T-cell (primary cell): ENCODE measurements at regions not wholly inside any gene's neighbourhood (a gene's known extent, or its start where the extent isn't known, plus 50 kb on each side); places are given as distances from the start of the nearest gene placed in this dataset.

Experiments used
- ATAC-seq, 4 experiments: fragments of 200-7000 bp in 3 of 4; fragments of 150-1000 bp in 1 of 4; cut with Tn5 transposase; replicated peaks in 1 of 4; 1 replicate in 3 of 4; 2 replicates in 1 of 4; pipeline ENCODE4 v1.10.0; 2021; ENCODE audit warnings: moderate library complexity in 3 of 4, mild to moderate bottlenecking in 2 of 4, moderate number of reproducible peaks in 1 of 4
- CTCF ChIA-PET, 2 donors: fragments of 300-600 bp; sonication (Branson Sonifier 250); formaldehyde crosslinking; loops; one replicate each; lab custom pipeline; 2022; ENCODE audit warnings: antibody characterized with exemption in 2 of 2; lab: Charles Lee
- POLR2A ChIA-PET, 2 donors: fragments of 300-600 bp; sonication (Branson Sonifier 250); formaldehyde crosslinking; loops; one replicate each; lab custom pipeline; 2022; ENCODE audit warnings: antibody characterized with exemption in 2 of 2; lab: Charles Lee
- DNase-seq, 35 experiments: peaks; one replicate each; pipeline versions ENCODE4 v3.0.0 to v3.0.0-alpha.2; 2013 to 2023
- H3K27ac ChIP-seq: one replicate; pipeline ENCODE4 v1.5.1; 2013; ENCODE audit warnings: low read length
- H3K27me3 ChIP-seq, 2 experiments: replicated peaks in 1 of 2; 1 replicate in 1 of 2; 2 replicates in 1 of 2; pipeline versions ENCODE4 v1.6.1 to v1.7.0; 2013; ENCODE audit warnings: low read length in 1 of 2, mixed read lengths in 1 of 2; ENCODE audit not compliant: control insufficient read depth in 2 of 2, insufficient read depth in 2 of 2; ENCODE audit errors: extremely low read depth in 1 of 2
- H3K36me3 ChIP-seq, 2 donors: 1 replicate in 1 of 2; 2 replicates in 1 of 2; pipeline versions ENCODE4 v1.6.1 to v1.7.0; 2013; ENCODE audit warnings: low read length in 1 of 2; ENCODE audit not compliant: control insufficient read depth in 2 of 2, insufficient read depth in 1 of 2; ENCODE audit errors: extremely low read depth in 1 of 2
- H3K4me1 ChIP-seq, 2 experiments: 1 replicate in 1 of 2; 2 replicates in 1 of 2; pipeline versions ENCODE4 v1.6.1 to v1.7.0; 2013; ENCODE audit warnings: low read length in 2 of 2, mixed read lengths in 1 of 2; ENCODE audit not compliant: insufficient read depth in 2 of 2, control insufficient read depth in 1 of 2; ENCODE audit errors: extremely low read depth in 1 of 2
- H3K4me3 ChIP-seq, 2 donors: 1 replicate in 1 of 2; 2 replicates in 1 of 2; pipeline versions ENCODE4 v1.5.1 to v1.7.0; 2013; ENCODE audit warnings: mild to moderate bottlenecking in 2 of 2, low read length in 1 of 2, moderate library complexity in 1 of 2; ENCODE audit not compliant: control insufficient read depth in 1 of 2; ENCODE audit errors: extremely low read depth in 1 of 2
- H3K9me3 ChIP-seq: 2 replicates; pipeline ENCODE4 v1.7.0; 2013
- H3K27ac Mint-ChIP-seq, 2 donors: one replicate each; pipeline ENCODE4 v1.8.0; 2020 to 2021; ENCODE audit warnings: mild to moderate bottlenecking in 2 of 2, mixed read lengths in 2 of 2
- H3K27me3 Mint-ChIP-seq, 2 donors: one replicate each; pipeline ENCODE4 v1.8.0; 2021 to 2022; ENCODE audit warnings: mixed read lengths in 2 of 2
- H3K36me3 Mint-ChIP-seq: one replicate; pipeline ENCODE4 v1.8.0; 2021; ENCODE audit warnings: mixed read lengths
- H3K4me1 Mint-ChIP-seq, 3 donors: one replicate each; pipeline ENCODE4 v1.8.0; 2020 to 2022; ENCODE audit warnings: mixed read lengths in 3 of 3, mild to moderate bottlenecking in 1 of 3
- H3K4me3 Mint-ChIP-seq, 3 donors: one replicate each; pipeline ENCODE4 v1.8.0; 2020 to 2022; ENCODE audit warnings: mild to moderate bottlenecking in 3 of 3, mixed read lengths in 3 of 3, moderate library complexity in 3 of 3
- H3K9me3 Mint-ChIP-seq, 3 donors: one replicate each; pipeline ENCODE4 v1.8.0; 2020 to 2022; ENCODE audit warnings: mixed read lengths in 3 of 3
- WGBS: methylation state at CpG from one replicate; pipeline ENCODE4 v1.1.5; 2013; ENCODE audit warnings: missing lambda C conversion rate; ENCODE audit not compliant: insufficient coverage; 5-methylcytosine and 5-hydroxymethylcytosine counted together

- Histone ChIP-seq H3K27ac (no peak overlapping the region), H3K9me3 (peaks cover 3% of the 10 kb centered on the region), H3K4me3 (no peak overlapping the region), H3K4me1 (peaks cover 0 to 10% of the 10 kb centered on the region in 2 experiments), H3K27me3 (no peaks in the 10 kb centered on the region), H3K36me3 (peaks cover 4 to 7% of the 10 kb centered on the region in 2 donors)
- no peak overlapping the region for H3K4me3 Mint-ChIP-seq
- peaks cover 38% of the 10 kb centered on the region for H3K36me3 Mint-ChIP-seq
- DNase-seq (no peak), ATAC-seq (no peak)
- no peaks in the 10 kb centered on the region for H3K27me3 Mint-ChIP-seq
- ChIA-PET CTCF (interaction anchor here (0.6 to 3.2 kb wide), 3 partner anchors 191 to 1291 kb away, joined by 3 to 9 read pairs (median 4); no protein-coding TSS in a partner anchor), POLR2A (no interaction called here)
- H3K27ac Mint-ChIP-seq = no peak overlapping the region
- H3K4me1 Mint-ChIP-seq = peaks cover 9 to 13% (median 11%) of the 10 kb centered on the region in 3 donors
- peaks cover 8 to 11% (median 9%) of the 10 kb centered on the region in 3 donors for H3K9me3 Mint-ChIP-seq
- 99% methylated on average over 28 of the region's 28 CpGs for WGBS
Measured at GRCh38 chr20:52084727-52085126, 106.9 kb downstream of the ZFP64 start.

DNA sequence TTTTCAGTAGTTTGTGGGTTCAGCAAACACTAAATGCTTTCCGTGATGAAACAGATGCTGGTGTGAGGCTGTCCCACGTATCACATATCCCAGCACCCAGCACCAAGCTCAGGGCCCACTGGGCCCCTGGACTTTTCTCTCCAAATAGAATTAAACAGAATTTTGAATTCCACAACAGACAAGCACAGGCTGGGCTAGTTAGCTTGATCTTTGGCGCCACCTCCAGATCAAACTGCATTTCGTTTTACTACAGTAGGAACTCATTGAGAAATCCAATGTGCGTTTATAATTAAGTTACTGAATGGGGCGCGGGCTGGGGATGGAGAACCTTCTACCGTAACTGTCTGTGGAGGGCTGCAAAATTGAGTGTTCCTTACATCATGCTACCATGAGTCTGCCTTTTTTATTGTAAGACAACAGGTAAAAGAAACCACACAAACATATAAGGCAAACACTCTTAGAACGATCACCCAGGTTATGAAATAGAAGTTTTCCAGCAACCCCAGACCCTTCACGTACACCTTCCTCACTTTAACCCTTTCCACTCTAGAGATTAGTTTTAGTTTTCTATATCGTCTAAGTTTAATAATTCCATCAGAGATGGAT is 107.8 kb downstream of the ZFP64 start:
- Mint-ChIP-seq H3K36me3 (peaks cover 33% of the 10 kb centered on the region), H3K4me1 (peaks cover 9 to 13% (median 11%) of the 10 kb centered on the region in 3 donors), H3K4me3 (no peak overlapping the region), H3K27ac (no peak overlapping the region), H3K27me3 (no peaks in the 10 kb centered on the region), H3K9me3 (peaks cover 8 to 11% (median 9%) of the 10 kb centered on the region in 3 donors)
- Histone ChIP-seq H3K27ac (no peak overlapping the region), H3K36me3 (peaks cover 4 to 7% of the 10 kb centered on the region in 2 donors), H3K4me1 (peaks cover 0 to 10% of the 10 kb centered on the region in 2 experiments), H3K4me3 (no peak overlapping the region), H3K9me3 (peaks cover 3% of the 10 kb centered on the region), H3K27me3 (no peaks in the 10 kb centered on the region)
- ChIA-PET POLR2A (no interaction called here), CTCF (interaction anchor here (0.6 to 3.2 kb wide), 4 partner anchors 284 to 1290 kb away, joined by 3 to 9 read pairs (median 4); no protein-coding TSS in a partner anchor)
- 87% methylated on average over 3 of the region's 11 CpGs for WGBS
- ATAC-seq = no peak
- peak in 26 of 35 experiments; percentile 9 to 65 (median 28) for DNase-seq

DNA sequence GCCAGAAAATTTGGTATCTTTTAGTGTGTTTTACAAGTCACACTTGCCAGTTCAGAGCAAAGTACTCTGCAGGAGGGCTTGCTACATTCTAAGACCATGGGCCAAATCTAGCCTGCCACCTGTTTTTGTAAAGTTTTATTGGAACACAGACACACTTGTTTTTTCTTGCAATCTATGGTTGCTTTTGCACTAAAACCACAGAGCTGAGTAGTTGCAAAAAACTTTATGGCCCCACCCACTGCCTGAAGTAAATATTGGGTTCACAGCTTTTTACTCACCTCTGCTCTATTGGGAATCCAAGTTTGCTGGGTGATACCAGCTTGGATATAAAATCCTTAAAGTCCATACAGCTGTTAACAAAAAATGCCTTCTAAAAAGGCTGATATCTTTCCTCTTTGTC is 109.0 kb downstream of the ZFP64 start:
- Mint-ChIP-seq H3K27me3 (no peaks in the 10 kb centered on the region), H3K27ac (peak overlapping the region in 1 of 2 donors; percentile 3), H3K36me3 (peaks cover 22% of the 10 kb centered on the region), H3K9me3 (peaks cover 8 to 9% (median 9%) of the 10 kb centered on the region in 3 donors), H3K4me3 (no peak overlapping the region), H3K4me1 (peaks cover 9 to 13% (median 11%) of the 10 kb centered on the region in 3 donors)
- CTCF ChIA-PET = interaction anchor here in 1 of 2 donors (0.6 to 3.2 kb wide), 2 partner anchors 283 to 446 kb away, joined by 3 to 9 read pairs; no protein-coding TSS in a partner anchor
- DNase-seq (no peak), ATAC-seq (no peak)
- POLR2A ChIA-PET = interaction anchor here in 1 of 2 donors (0.6 kb wide), 1 partner anchor 11 kb away, joined by 3 read pairs; no protein-coding TSS in a partner anchor
- H3K4me3 ChIP-seq = no peak overlapping the region
- peaks cover 3% of the 10 kb centered on the region for H3K9me3 ChIP-seq
- H3K27me3 ChIP-seq = no peaks in the 10 kb centered on the region
- H3K36me3 ChIP-seq = peaks cover 4% of the 10 kb centered on the region in 2 donors
- no peak overlapping the region for H3K27ac ChIP-seq
- H3K4me1 ChIP-seq = peaks cover 0 to 10% of the 10 kb centered on the region in 2 experiments

GRCh38 chr20:52081791-52082190 is 109.8 kb downstream of the ZFP64 start:
- WGBS = 100% methylated on average over 1 of the region's 2 CpGs
- Mint-ChIP-seq H3K4me1 (peaks cover 9 to 13% (median 11%) of the 10 kb centered on the region in 3 donors), H3K9me3 (peaks cover 1 to 2% (median 1%) of the 10 kb centered on the region in 3 donors), H3K27ac (no peak overlapping the region), H3K4me3 (no peak overlapping the region), H3K27me3 (no peaks in the 10 kb centered on the region), H3K36me3 (peaks cover 14% of the 10 kb centered on the region)
- H3K4me1 ChIP-seq = peaks cover 0 to 10% of the 10 kb centered on the region in 2 experiments
- H3K27me3 ChIP-seq = no peaks in the 10 kb centered on the region
- POLR2A ChIA-PET = no interaction called here
- ATAC-seq (no peak), DNase-seq (no peak)
- H3K4me3 ChIP-seq = no peak overlapping the region
- peaks cover under 1% of the 10 kb centered on the region for H3K9me3 ChIP-seq
- CTCF ChIA-PET = interaction anchor here in 1 of 2 donors (3.2 kb wide), 1 partner anchor 282 kb away, joined by 9 read pairs; no protein-coding TSS in a partner anchor
- peaks cover 4% of the 10 kb centered on the region in 2 donors for H3K36me3 ChIP-seq
- H3K27ac ChIP-seq = no peak overlapping the region

GRCh38 chr20:52081066-52081465 is 110.5 kb downstream of the ZFP64 start:
- peaks cover 0 to 10% of the 10 kb centered on the region in 2 experiments for H3K4me1 ChIP-seq
- no peaks in the 10 kb centered on the region for H3K9me3 ChIP-seq
- Mint-ChIP-seq H3K36me3 (peaks cover 9% of the 10 kb centered on the region), H3K9me3 (no peaks in the 10 kb centered on the region), H3K27ac (no peak overlapping the region), H3K4me1 (peaks cover 9 to 13% (median 11%) of the 10 kb centered on the region in 3 donors), H3K27me3 (no peaks in the 10 kb centered on the region), H3K4me3 (no peak overlapping the region)
- peaks cover 4% of the 10 kb centered on the region in 2 donors for H3K36me3 ChIP-seq
- DNase-seq (no peak), ATAC-seq (no peak)
- H3K27ac ChIP-seq = no peak overlapping the region
- ChIA-PET POLR2A (no interaction called here), CTCF (no interaction called here)
- no peak overlapping the region for H3K4me3 ChIP-seq
- no peaks in the 10 kb centered on the region for H3K27me3 ChIP-seq
- WGBS = 86% methylated on average over 3 of the region's 5 CpGs

- Mint-ChIP-seq H3K27me3 (no peaks in the 10 kb centered on the region), H3K36me3 (no peaks in the 10 kb centered on the region), H3K4me1 (peaks cover 7 to 11% (median 9%) of the 10 kb centered on the region in 3 donors), H3K27ac (no peak overlapping the region), H3K4me3 (no peak overlapping the region), H3K9me3 (no peaks in the 10 kb centered on the region)
- POLR2A ChIA-PET = no interaction called here
- no peaks in the 10 kb centered on the region for H3K36me3 ChIP-seq
- no CpG with 5 or more reads among the region's 4 CpGs for WGBS
- ATAC-seq = no peak
- no peaks in the 10 kb centered on the region for H3K27me3 ChIP-seq
- peaks cover 0 to 7% of the 10 kb centered on the region in 2 experiments for H3K4me1 ChIP-seq
- no peak overlapping the region for H3K4me3 ChIP-seq
- DNase-seq = no peak
- H3K27ac ChIP-seq = no peak overlapping the region
- H3K9me3 ChIP-seq = no peaks in the 10 kb centered on the region
- CTCF ChIA-PET = no interaction called here
Measured at GRCh38 chr20:52078289-52078688, 113.3 kb downstream of the ZFP64 start.
